ENCODE measurements at regions not wholly inside any gene's neighbourhood (a gene's known extent, or its start where the extent isn't known, plus 50 kb on each side); places are given as distances from the start of the nearest gene placed in this dataset.
"Not testable (repeated sequence)": the region's sequence is repeated elsewhere in the genome, so short reads cannot be mapped to it uniquely, and the experiment has no call there.

DNA sequence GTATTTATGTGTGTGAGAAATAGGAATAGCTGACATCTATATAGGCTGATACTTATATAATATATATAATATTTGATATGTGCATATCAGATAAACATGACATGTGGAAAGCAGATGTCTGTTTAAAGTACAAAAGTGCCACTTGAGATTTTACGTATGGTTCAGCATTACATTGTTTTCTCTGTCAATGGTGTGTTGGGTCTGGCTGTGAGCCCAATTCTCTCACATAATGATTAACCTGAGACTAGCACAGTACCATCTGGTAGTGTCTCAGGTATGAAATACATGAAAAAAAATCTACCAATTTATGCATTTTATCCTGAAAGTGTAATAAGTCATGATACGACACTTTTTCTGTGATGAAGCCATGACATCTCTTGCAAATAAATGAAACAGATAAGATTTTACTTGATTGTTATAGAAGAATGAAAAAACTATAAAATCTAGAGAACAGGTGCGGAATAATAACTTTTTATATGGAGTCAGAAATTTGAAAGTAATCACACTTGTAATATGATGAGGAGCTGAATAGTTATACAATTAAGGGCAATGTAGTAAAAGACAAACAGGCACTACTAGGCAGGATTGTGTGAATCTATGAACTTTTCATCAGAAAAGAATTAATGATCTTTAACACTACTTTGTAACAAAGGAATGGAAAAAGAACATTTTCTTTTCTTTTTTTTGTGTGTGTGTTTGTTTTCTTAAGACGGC, 1405.0 kb downstream of the OLFM4 start:
- Mint-ChIP-seq H3K4me1 (ENCODE audit: unreplicated experiment) (no peaks in the 10 kb centered on the region), H3K27ac (ENCODE audit: unreplicated experiment) (no peak overlapping the region), H3K4me3 (ENCODE audit: unreplicated experiment) (no peak overlapping the region), H3K36me3 (ENCODE audit: low read depth, unreplicated experiment) (no peaks in the 10 kb centered on the region), H3K9me3 (ENCODE audit: unreplicated experiment) (no peaks in the 10 kb centered on the region), H3K27me3 (ENCODE audit: unreplicated experiment) (no peaks in the 10 kb centered on the region)
- TF ChIP-seq, protein P1, sequence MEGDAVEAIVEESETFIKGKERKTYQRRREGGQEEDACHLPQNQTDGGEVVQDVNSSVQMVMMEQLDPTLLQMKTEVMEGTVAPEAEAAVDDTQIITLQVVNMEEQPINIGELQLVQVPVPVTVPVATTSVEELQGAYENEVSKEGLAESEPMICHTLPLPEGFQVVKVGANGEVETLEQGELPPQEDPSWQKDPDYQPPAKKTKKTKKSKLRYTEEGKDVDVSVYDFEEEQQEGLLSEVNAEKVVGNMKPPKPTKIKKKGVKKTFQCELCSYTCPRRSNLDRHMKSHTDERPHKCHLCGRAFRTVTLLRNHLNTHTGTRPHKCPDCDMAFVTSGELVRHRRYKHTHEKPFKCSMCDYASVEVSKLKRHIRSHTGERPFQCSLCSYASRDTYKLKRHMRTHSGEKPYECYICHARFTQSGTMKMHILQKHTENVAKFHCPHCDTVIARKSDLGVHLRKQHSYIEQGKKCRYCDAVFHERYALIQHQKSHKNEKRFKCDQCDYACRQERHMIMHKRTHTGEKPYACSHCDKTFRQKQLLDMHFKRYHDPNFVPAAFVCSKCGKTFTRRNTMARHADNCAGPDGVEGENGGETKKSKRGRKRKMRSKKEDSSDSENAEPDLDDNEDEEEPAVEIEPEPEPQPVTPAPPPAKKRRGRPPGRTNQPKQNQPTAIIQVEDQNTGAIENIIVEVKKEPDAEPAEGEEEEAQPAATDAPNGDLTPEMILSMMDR (IDR thresholded peaks at IDR 0.05; ENCODE audit: unreplicated experiment) = no peak
- DNase-seq (ENCODE audit: low spot score) = no peak

GRCh38 chr13:54440853-54441400, 1412.3 kb downstream of the OLFM4 start:
- H3K36me3 Mint-ChIP-seq (ENCODE audit: low read depth, unreplicated experiment); H3K9me3 Mint-ChIP-seq (ENCODE audit: unreplicated experiment); H3K4me3 Mint-ChIP-seq (ENCODE audit: unreplicated experiment); H3K27me3 Mint-ChIP-seq (ENCODE audit: unreplicated experiment); H3K4me1 Mint-ChIP-seq (ENCODE audit: unreplicated experiment); H3K27ac Mint-ChIP-seq (ENCODE audit: unreplicated experiment); DNase-seq (ENCODE audit: low spot score): not testable (repeated sequence)

DNA sequence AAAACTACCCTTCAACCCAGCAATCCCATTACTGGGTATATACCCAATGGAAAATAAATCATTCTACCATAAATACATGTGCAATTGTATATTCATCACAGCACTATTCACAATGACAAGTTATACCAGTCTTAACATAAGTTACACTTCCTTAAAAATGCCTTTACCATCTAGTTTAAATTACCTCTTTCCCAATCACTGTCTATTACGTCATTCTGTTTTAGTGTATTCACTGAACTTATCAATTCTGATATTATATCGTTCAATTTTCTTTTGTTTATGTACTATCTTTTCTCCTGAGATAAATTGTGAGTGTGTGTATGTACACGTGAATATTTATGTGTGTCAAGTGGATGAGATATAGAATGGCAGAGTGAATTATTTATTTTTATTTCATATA, 1416.8 kb downstream of the OLFM4 start:
- no peaks in the 10 kb centered on the region for H3K36me3 Mint-ChIP-seq (ENCODE audit: low read depth, unreplicated experiment)
- H3K4me3 Mint-ChIP-seq (ENCODE audit: unreplicated experiment) = no peak overlapping the region
- DNase-seq (ENCODE audit: low spot score) = no peak
- H3K27me3 Mint-ChIP-seq (ENCODE audit: unreplicated experiment) = no peaks in the 10 kb centered on the region
- H3K27ac Mint-ChIP-seq (ENCODE audit: unreplicated experiment) = no peak overlapping the region
- H3K4me1 Mint-ChIP-seq (ENCODE audit: unreplicated experiment) = no peaks in the 10 kb centered on the region
- H3K9me3 Mint-ChIP-seq (ENCODE audit: unreplicated experiment) = no peaks in the 10 kb centered on the region
- TF ChIP-seq, protein P1 (IDR thresholded peaks at IDR 0.05; ENCODE audit: unreplicated experiment) = no peak

- no peaks in the 10 kb centered on the region for H3K27me3 Mint-ChIP-seq (ENCODE audit: unreplicated experiment)
- no peaks in the 10 kb centered on the region for H3K36me3 Mint-ChIP-seq (ENCODE audit: low read depth, unreplicated experiment)
- H3K9me3 Mint-ChIP-seq (ENCODE audit: unreplicated experiment) = no peaks in the 10 kb centered on the region
- no peak for DNase-seq (ENCODE audit: low spot score)
- no peaks in the 10 kb centered on the region for H3K4me1 Mint-ChIP-seq (ENCODE audit: unreplicated experiment)
- TF ChIP-seq, protein P1 (IDR thresholded peaks at IDR 0.05; ENCODE audit: unreplicated experiment) = no peak
- no peak overlapping the region for H3K4me3 Mint-ChIP-seq (ENCODE audit: unreplicated experiment)
- no peak overlapping the region for H3K27ac Mint-ChIP-seq (ENCODE audit: unreplicated experiment)
Measured at GRCh38 chr13:54445865-54446264, 1417.3 kb downstream of the OLFM4 start.

DNA sequence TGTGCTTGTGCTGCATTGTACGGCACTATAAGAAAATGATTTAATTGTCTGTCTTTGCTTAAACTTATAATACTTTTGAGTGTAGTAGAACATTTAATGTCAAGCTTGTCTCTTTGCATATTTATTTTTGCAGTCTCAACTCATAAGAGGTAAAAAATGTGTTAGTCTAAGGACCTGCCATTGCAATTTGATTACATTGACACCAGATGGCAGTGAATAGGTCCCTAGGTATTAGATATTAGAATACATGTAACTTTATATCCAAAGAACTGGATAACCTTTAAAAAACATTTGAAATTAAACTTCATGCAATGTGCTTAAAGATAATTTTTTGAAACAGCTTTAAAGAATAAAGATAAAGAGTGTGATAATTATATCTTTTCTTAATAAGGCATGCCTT, 1421.3 kb downstream of the OLFM4 start:
- TF ChIP-seq, protein P1 (IDR thresholded peaks at IDR 0.05; ENCODE audit: unreplicated experiment) = peak; percentile 28
- no peak overlapping the region for H3K4me3 Mint-ChIP-seq (ENCODE audit: unreplicated experiment)
- H3K36me3 Mint-ChIP-seq (ENCODE audit: low read depth, unreplicated experiment) = no peaks in the 10 kb centered on the region
- H3K27ac Mint-ChIP-seq (ENCODE audit: unreplicated experiment) = no peak overlapping the region
- H3K4me1 Mint-ChIP-seq (ENCODE audit: unreplicated experiment) = no peaks in the 10 kb centered on the region
- H3K27me3 Mint-ChIP-seq (ENCODE audit: unreplicated experiment) = no peaks in the 10 kb centered on the region
- H3K9me3 Mint-ChIP-seq (ENCODE audit: unreplicated experiment) = no peaks in the 10 kb centered on the region
- no peak for DNase-seq (ENCODE audit: low spot score)
